ENCODE measurements at regions not wholly inside any gene's neighbourhood (a gene's known extent, or its start where the extent isn't known, plus 50 kb on each side); places are given as distances from the start of the nearest gene placed in this dataset.

- TF ChIP-seq CTCF (IDR thresholded peaks at IDR 0.05; ENCODE audit: insufficient read depth, low read depth, low read length, missing control alignments) = no peak
- no peak for DNase-seq (ENCODE audit: low read depth)
Observed at GRCh38 chr7:54810401-54810800, 51.4 kb upstream of the SEC61G start.

GRCh38 chr7:54811041-54811845 lies 52.2 kb upstream of the SEC61G start:
- no peak for TF ChIP-seq CTCF (IDR thresholded peaks at IDR 0.05; ENCODE audit: insufficient read depth, low read depth, low read length, missing control alignments)
- no peak overlapping the region for H3K4me3 ChIP-seq (ENCODE audit: low read length)
- DNase-seq (ENCODE audit: low read depth) = no peak

More at GRCh38 chr7:54810401-54810800, 51.4 kb upstream of the SEC61G start:
- no peak overlapping the region for H3K4me3 ChIP-seq (ENCODE audit: low read length)

- no peak for TF ChIP-seq CTCF (IDR thresholded peaks at IDR 0.05; ENCODE audit: insufficient read depth, low read depth, low read length, missing control alignments)
- H3K4me3 ChIP-seq (ENCODE audit: low read length) = no peak overlapping the region
- no peak for DNase-seq (ENCODE audit: low read depth)
Observed at GRCh38 chr7:54811846-54812254, 52.8 kb upstream of the SEC61G start.

- DNase-seq (ENCODE audit: low read depth) = no peak
- TF ChIP-seq CTCF (IDR thresholded peaks at IDR 0.05; ENCODE audit: insufficient read depth, low read depth, low read length, missing control alignments) = no peak
- H3K4me3 ChIP-seq (ENCODE audit: low read length) = no peak overlapping the region
Observed at GRCh38 chr7:54812756-54813322, 53.8 kb upstream of the SEC61G start.

- TF ChIP-seq CTCF (IDR thresholded peaks at IDR 0.05; ENCODE audit: insufficient read depth, low read depth, low read length, missing control alignments) = no peak
- DNase-seq (ENCODE audit: low read depth) = no peak
- no peak overlapping the region for H3K4me3 ChIP-seq (ENCODE audit: low read length)
Observed at GRCh38 chr7:54813398-54813797, 54.4 kb upstream of the SEC61G start.

GRCh38 chr7:54814401-54814800 lies 55.4 kb upstream of the SEC61G start:
- TF ChIP-seq CTCF (IDR thresholded peaks at IDR 0.05; ENCODE audit: insufficient read depth, low read depth, low read length, missing control alignments) = no peak
- no peak for DNase-seq (ENCODE audit: low read depth)
- no peak overlapping the region for H3K4me3 ChIP-seq (ENCODE audit: low read length)

Data from epithelial cell of esophagus (primary cell).